Neural progenitor cell (in vitro differentiated cells): ENCODE measurements at regions not wholly inside any gene's neighbourhood (a gene's known extent, or its start where the extent isn't known, plus 50 kb on each side); places are given as distances from the start of the nearest gene placed in this dataset.

Source experiments
- EZH2phosphoT487 ChIP-seq: fragments of 200-600 bp; sonication (generic); IDR thresholded peaks from 2 replicates; pipeline ENCODE4 v1.6.1; 2017; ENCODE audit warnings: antibody characterized with exemption
- TF ChIP-seq, protein P1 (sequence below): fragments of 200-600 bp; sonication (generic); IDR thresholded peaks from 2 replicates; pipeline ENCODE4 v1.5.1; 2017; ENCODE audit warnings: antibody characterized with exemption, mild to moderate bottlenecking

DNA sequence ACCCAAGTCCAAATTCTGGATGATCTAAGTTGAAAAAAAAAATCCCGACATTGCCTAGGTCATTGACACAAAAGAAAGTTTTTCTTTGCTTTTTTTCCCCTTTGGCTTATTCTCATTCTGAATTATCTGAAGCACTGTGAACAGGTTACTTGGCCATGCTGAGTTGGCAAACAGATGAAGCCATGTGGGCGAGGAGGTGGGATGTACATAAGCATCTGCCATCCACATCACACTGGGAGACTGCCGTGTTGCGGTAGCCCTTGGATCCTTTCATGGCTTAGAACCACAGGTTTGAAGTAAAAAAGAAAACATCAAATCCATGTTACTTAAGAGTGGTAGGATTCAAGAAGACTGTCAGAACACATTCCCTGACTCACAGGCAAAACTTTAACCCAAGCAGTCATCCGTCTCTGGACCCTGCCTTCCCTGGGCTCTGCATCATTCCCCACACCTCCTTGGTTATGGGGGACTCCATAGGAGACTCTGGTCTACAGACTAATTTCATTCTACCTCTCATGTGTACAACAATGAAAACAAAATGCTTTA lies 242.5 kb upstream of the SERP2 start:
- TF ChIP-seq, protein P1, sequence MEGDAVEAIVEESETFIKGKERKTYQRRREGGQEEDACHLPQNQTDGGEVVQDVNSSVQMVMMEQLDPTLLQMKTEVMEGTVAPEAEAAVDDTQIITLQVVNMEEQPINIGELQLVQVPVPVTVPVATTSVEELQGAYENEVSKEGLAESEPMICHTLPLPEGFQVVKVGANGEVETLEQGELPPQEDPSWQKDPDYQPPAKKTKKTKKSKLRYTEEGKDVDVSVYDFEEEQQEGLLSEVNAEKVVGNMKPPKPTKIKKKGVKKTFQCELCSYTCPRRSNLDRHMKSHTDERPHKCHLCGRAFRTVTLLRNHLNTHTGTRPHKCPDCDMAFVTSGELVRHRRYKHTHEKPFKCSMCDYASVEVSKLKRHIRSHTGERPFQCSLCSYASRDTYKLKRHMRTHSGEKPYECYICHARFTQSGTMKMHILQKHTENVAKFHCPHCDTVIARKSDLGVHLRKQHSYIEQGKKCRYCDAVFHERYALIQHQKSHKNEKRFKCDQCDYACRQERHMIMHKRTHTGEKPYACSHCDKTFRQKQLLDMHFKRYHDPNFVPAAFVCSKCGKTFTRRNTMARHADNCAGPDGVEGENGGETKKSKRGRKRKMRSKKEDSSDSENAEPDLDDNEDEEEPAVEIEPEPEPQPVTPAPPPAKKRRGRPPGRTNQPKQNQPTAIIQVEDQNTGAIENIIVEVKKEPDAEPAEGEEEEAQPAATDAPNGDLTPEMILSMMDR, result no peak
- no peak for TF ChIP-seq EZH2phosphoT487
